ENCODE measurements at regions not wholly inside any gene's neighbourhood (a gene's known extent, or its start where the extent isn't known, plus 50 kb on each side); places are given as distances from the start of the nearest gene placed in this dataset.

- TF ChIP-seq POLR2A (IDR thresholded peaks at IDR 0.05) (no peak), CTCF (IDR thresholded peaks at IDR 0.05) (no peak)
Observed at GRCh38 chr5:121221483-121221882, 630.2 kb upstream of the FTMT start.

All from thyroid gland (tissue), 4 donors.